IMR-90 (cell line): ENCODE measurements at regions not wholly inside any gene's neighbourhood (a gene's known extent, or its start where the extent isn't known, plus 50 kb on each side); places are given as distances from the start of the nearest gene placed in this dataset.

Experiments
- ATAC-seq: fragments of 200-7000 bp; cut with Tn5 transposase; 2 replicates; pipeline ENCODE4 v1.9.1; 2020; ENCODE audit warnings: low read depth, mild to moderate bottlenecking, moderate library complexity
- BruUV-seq: library from RNA; stranded (reverse); fragments of 400-500 nt; replicated peaks from 2 replicates; lab custom pipeline; 2021; lab: Mats Ljungman, UMichigan
- CTCF ChIA-PET: fragments of 300-600 bp; formaldehyde crosslinking; extraction: SDS; loops from one replicate; lab custom pipeline; 2021; ENCODE audit warnings: antibody characterized with exemption; lab: Yijun Ruan, JAX
- POLR2A ChIA-PET: fragments of 300-600 bp; sonication (Branson Sonifier 250); formaldehyde crosslinking; loops from one replicate; lab custom pipeline; 2022; ENCODE audit warnings: antibody characterized with exemption; ENCODE audit not compliant: unreplicated experiment; lab: Charles Lee
- DNase-seq: peaks from one replicate; pipeline ENCODE4 v3.0.0; 2013
- H2AFZ ChIP-seq: replicated peaks from 2 replicates; pipeline ENCODE3; 2013; ENCODE audit warnings: low read length, mild to moderate bottlenecking; ENCODE audit not compliant: poor library complexity
- H2AK5ac ChIP-seq: 2 replicates; pipeline ENCODE4 v1.6.1; 2013; ENCODE audit warnings: low read depth, low read length, inconsistent platforms
- H2AK9ac ChIP-seq: replicated peaks from 2 replicates; pipeline ENCODE3; 2013; ENCODE audit warnings: mild to moderate bottlenecking, low read depth, low read length, moderate library complexity; ENCODE audit not compliant: poor library complexity
- H2BK120ac ChIP-seq: 2 replicates; pipeline ENCODE4 v1.6.1; 2013; ENCODE audit warnings: low read depth, low read length, inconsistent platforms
- H2BK15ac ChIP-seq: 3 replicates; pipeline ENCODE4 v1.6.1; 2013; ENCODE audit warnings: low read depth, low read length, inconsistent platforms
- H2BK20ac ChIP-seq: 2 replicates; pipeline ENCODE4 v1.6.1; 2013; ENCODE audit warnings: low read depth, mild to moderate bottlenecking, inconsistent platforms, low read length, moderate library complexity
- H2BK5ac ChIP-seq: 2 replicates; pipeline ENCODE4 v1.6.1; 2013; ENCODE audit warnings: mild to moderate bottlenecking, low read depth, low read length, inconsistent platforms; ENCODE audit not compliant: poor library complexity, severe bottlenecking
- H3K14ac ChIP-seq: replicated peaks from 2 replicates; pipeline ENCODE4 v1.6.1; 2013; ENCODE audit warnings: low read depth, low read length, inconsistent platforms
- H3K18ac ChIP-seq: 2 replicates; pipeline ENCODE4 v1.6.1; 2013; ENCODE audit warnings: low read depth, low read length, control low read depth
- H3K23ac ChIP-seq: 2 replicates; pipeline ENCODE4 v1.6.1; 2013; ENCODE audit warnings: low read depth, low read length, inconsistent platforms
- H3K27ac ChIP-seq: 2 replicates; pipeline ENCODE4 v1.5.1; 2013; ENCODE audit warnings: mild to moderate bottlenecking, control low read depth, low read length; ENCODE audit not compliant: insufficient read depth
- H3K27me3 ChIP-seq: 2 replicates; pipeline ENCODE4 v1.6.1; 2013; ENCODE audit warnings: low read length; ENCODE audit not compliant: control insufficient read depth, insufficient read depth
- H3K36me3 ChIP-seq: 2 replicates; pipeline ENCODE4 v1.6.1; 2013; ENCODE audit warnings: low read length, mixed read lengths; ENCODE audit not compliant: control insufficient read depth, insufficient read depth
- H3K4ac ChIP-seq: 2 replicates; pipeline ENCODE4 v1.6.1; 2013; ENCODE audit warnings: low read depth, low read length, inconsistent platforms
- H3K4me1 ChIP-seq: 2 replicates; pipeline ENCODE4 v1.6.1; 2013; ENCODE audit warnings: low read length, mixed read lengths; ENCODE audit not compliant: control insufficient read depth, insufficient read depth
- H3K4me2 ChIP-seq: 2 replicates; pipeline ENCODE4 v1.6.1; 2013; ENCODE audit warnings: low read depth, mild to moderate bottlenecking, control low read depth, low read length, moderate library complexity
- H3K4me3 ChIP-seq: 2 replicates; pipeline ENCODE4 v1.5.1; 2013; ENCODE audit warnings: low read depth, mild to moderate bottlenecking, control low read depth, low read length, moderate library complexity; ENCODE audit not compliant: insufficient read depth
- H3K56ac ChIP-seq: 2 replicates; pipeline ENCODE4 v1.6.1; 2013; ENCODE audit warnings: low read length, inconsistent platforms; ENCODE audit not compliant: insufficient read depth; ENCODE audit errors: extremely low read depth
- H3K79me1 ChIP-seq, 2 experiments: 2 replicates each; pipeline ENCODE4 v1.6.1; 2013; ENCODE audit warnings: low read length in 2 of 2, inconsistent platforms in 1 of 2, low read depth in 1 of 2
- H3K9ac ChIP-seq: 2 replicates; pipeline ENCODE4 v1.6.1; 2013; ENCODE audit warnings: low read depth, low read length, control low read depth
- H3K9me1 ChIP-seq: 2 replicates; pipeline ENCODE4 v1.6.1; 2013; ENCODE audit warnings: low read length, inconsistent platforms; ENCODE audit not compliant: insufficient read depth
- H3K9me3 ChIP-seq: 2 replicates; pipeline ENCODE4 v1.6.1; 2013; ENCODE audit warnings: low read length; ENCODE audit not compliant: control insufficient read depth, insufficient read depth
- H4K20me1 ChIP-seq: 2 replicates; pipeline ENCODE4 v1.6.1; 2013; ENCODE audit warnings: low read length, inconsistent platforms; ENCODE audit not compliant: insufficient read depth
- H4K5ac ChIP-seq: 2 replicates; pipeline ENCODE4 v1.6.1; 2013; ENCODE audit warnings: mild to moderate bottlenecking, low read depth, low read length, control low read depth
- H4K8ac ChIP-seq, 2 experiments: 2 replicates each; pipeline ENCODE4 v1.6.1; 2013; ENCODE audit warnings: low read depth in 2 of 2, low read length in 2 of 2, control low read depth in 1 of 2, inconsistent platforms in 1 of 2
- H4K91ac ChIP-seq: 2 replicates; pipeline ENCODE4 v1.6.1; 2013; ENCODE audit warnings: low read depth, low read length, inconsistent platforms; ENCODE audit not compliant: insufficient read depth
- BHLHE40 ChIP-seq: fragments of 150-350 bp; IDR thresholded peaks from 2 replicates; pipeline ENCODE4 v1.6.1; 2016; ENCODE audit warnings: mild to moderate bottlenecking, low read depth, low read length
- CHD1 ChIP-seq: IDR thresholded peaks from 2 replicates; pipeline ENCODE4 v1.6.1; 2012; ENCODE audit warnings: low read depth, low read length, improper control_type of control experiment
- MXI1 ChIP-seq: IDR thresholded peaks from 2 replicates; pipeline ENCODE4 v1.6.1; 2012; ENCODE audit warnings: low read depth, mild to moderate bottlenecking, low read length, moderate library complexity, borderline replicate concordance
- NFE2L2 ChIP-seq: fragments of 150-350 bp; IDR thresholded peaks from 2 replicates; pipeline ENCODE4 v1.6.1; 2016; ENCODE audit warnings: low read depth, mild to moderate bottlenecking, low read length
- POLR2A ChIP-seq: IDR thresholded peaks from 2 replicates; pipeline ENCODE4 v1.6.1; 2012; ENCODE audit warnings: mild to moderate bottlenecking, low read depth, low read length
- RAD21 ChIP-seq: IDR thresholded peaks from 2 replicates; pipeline ENCODE4 v1.6.1; 2012; ENCODE audit warnings: low read length, improper control_type of control experiment
- RCOR1 ChIP-seq: IDR thresholded peaks from 2 replicates; pipeline ENCODE4 v1.6.1; 2012; ENCODE audit warnings: mild to moderate bottlenecking, low read length, improper control_type of control experiment; ENCODE audit not compliant: insufficient replicate concordance
- SMC3 ChIP-seq: fragments of 150-350 bp; IDR thresholded peaks from 2 replicates; pipeline ENCODE4 v1.6.1; 2016; ENCODE audit warnings: low read depth, mild to moderate bottlenecking, antibody characterized with exemption, low read length, moderate library complexity
- WGBS, 2 experiments: methylation state at CpG; one replicate each; pipeline versions ENCODE4 v1.1.5 to v1.1.7; 2013; ENCODE audit warnings: missing lambda C conversion rate in 2 of 2; ENCODE audit not compliant: insufficient read length in 1 of 2; ENCODE audit errors: extremely low coverage in 2 of 2; 5-methylcytosine and 5-hydroxymethylcytosine counted together
- dilution Hi-C: fragments of 300-500 bp; cut with HindIII; formaldehyde crosslinking; loops from one replicate; pipeline ENCODE4 v1.14.3; 2018; ENCODE audit warnings: low sequenced_read_pairs; ENCODE audit not compliant: unreplicated experiment
- in situ Hi-C: fragments of 300-500 bp; cut with MboI; formaldehyde crosslinking; loops from 3 replicates; pipeline ENCODE4 v1.14.3; 2019; ENCODE audit warnings: low sequenced_read_pairs, inconsistent platforms, mixed read lengths
- intact Hi-C: fragments of 100-400 bp; cut with micrococcal nuclease; formaldehyde crosslinking; loops from 2 replicates; pipeline ENCODE4 v1.10.0; 2022
- TF ChIP-seq, protein P1 (sequence below): fragments of 150-350 bp; IDR thresholded peaks from 2 replicates; pipeline ENCODE4 v1.6.1; 2016; ENCODE audit warnings: low read depth, mild to moderate bottlenecking, low read length, moderate library complexity, borderline replicate concordance
- TF ChIP-seq, protein P2 (sequence below): conservative IDR thresholded peaks from 2 replicates; pipeline ENCODE4 v1.5.1; 2012; ENCODE audit warnings: mild to moderate bottlenecking, low read depth, low read length, improper control_type of control experiment

DNA sequence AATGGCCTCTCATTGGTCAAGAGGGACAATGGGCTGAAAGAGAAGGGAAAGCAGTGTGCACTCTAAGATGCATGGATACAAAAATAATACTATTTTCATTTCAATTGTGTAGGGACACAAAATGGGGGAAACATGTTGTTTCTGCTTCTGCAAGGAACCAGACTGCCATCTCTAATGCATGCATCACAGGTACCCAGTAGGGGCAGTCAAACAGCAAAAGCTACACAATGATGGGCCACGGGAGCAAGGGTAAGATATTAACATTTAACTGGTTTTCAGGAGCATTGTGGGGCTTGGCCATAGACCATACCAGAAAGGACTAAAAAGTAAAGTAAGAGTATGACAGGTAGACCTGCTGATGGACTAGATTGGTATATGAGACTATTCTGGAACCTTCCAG is 535.8 kb downstream of the SPATA31D1 start:
- intact Hi-C loops (no loop called here), dilution Hi-C loops (no loop called here), in situ Hi-C loops (no loop called here)
- H3K56ac ChIP-seq = no peak overlapping the region
- H3K79me1 ChIP-seq = no peaks in the 10 kb centered on the region
- no peaks in the 10 kb centered on the region for H4K20me1 ChIP-seq
- no peak overlapping the region for H3K4me3 ChIP-seq
- no peaks in the 10 kb centered on the region for H3K27me3 ChIP-seq
- H3K18ac ChIP-seq = no peak overlapping the region
- no peak overlapping the region for H2AFZ ChIP-seq
- no peak overlapping the region for H3K23ac ChIP-seq
- POLR2A ChIA-PET = no interaction called here
- CTCF ChIA-PET = no interaction called here
- H2BK5ac ChIP-seq = no peak overlapping the region
- no peak overlapping the region for H2BK120ac ChIP-seq
- no peak overlapping the region for H3K4ac ChIP-seq
- no peak overlapping the region for H3K14ac ChIP-seq
- no peak overlapping the region for H2AK9ac ChIP-seq
- H3K4me2 ChIP-seq = no peak overlapping the region
- no peak overlapping the region for H2BK15ac ChIP-seq
- H4K91ac ChIP-seq = no peak overlapping the region
- no peaks in the 10 kb centered on the region for H3K36me3 ChIP-seq
- no peak overlapping the region for H3K27ac ChIP-seq
- TF ChIP-seq, protein P1, sequence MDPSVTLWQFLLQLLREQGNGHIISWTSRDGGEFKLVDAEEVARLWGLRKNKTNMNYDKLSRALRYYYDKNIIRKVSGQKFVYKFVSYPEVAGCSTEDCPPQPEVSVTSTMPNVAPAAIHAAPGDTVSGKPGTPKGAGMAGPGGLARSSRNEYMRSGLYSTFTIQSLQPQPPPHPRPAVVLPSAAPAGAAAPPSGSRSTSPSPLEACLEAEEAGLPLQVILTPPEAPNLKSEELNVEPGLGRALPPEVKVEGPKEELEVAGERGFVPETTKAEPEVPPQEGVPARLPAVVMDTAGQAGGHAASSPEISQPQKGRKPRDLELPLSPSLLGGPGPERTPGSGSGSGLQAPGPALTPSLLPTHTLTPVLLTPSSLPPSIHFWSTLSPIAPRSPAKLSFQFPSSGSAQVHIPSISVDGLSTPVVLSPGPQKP = no peak
- TF ChIP-seq MXI1 = no peak
- TF ChIP-seq POLR2A = no peak
- no peak for TF ChIP-seq NFE2L2
- no peak for TF ChIP-seq RAD21
- TF ChIP-seq CHD1 = no peak
- TF ChIP-seq RCOR1 = no peak
- TF ChIP-seq, protein P2, sequence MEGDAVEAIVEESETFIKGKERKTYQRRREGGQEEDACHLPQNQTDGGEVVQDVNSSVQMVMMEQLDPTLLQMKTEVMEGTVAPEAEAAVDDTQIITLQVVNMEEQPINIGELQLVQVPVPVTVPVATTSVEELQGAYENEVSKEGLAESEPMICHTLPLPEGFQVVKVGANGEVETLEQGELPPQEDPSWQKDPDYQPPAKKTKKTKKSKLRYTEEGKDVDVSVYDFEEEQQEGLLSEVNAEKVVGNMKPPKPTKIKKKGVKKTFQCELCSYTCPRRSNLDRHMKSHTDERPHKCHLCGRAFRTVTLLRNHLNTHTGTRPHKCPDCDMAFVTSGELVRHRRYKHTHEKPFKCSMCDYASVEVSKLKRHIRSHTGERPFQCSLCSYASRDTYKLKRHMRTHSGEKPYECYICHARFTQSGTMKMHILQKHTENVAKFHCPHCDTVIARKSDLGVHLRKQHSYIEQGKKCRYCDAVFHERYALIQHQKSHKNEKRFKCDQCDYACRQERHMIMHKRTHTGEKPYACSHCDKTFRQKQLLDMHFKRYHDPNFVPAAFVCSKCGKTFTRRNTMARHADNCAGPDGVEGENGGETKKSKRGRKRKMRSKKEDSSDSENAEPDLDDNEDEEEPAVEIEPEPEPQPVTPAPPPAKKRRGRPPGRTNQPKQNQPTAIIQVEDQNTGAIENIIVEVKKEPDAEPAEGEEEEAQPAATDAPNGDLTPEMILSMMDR = no peak
- no peak for TF ChIP-seq SMC3
- no peak for TF ChIP-seq BHLHE40
- ATAC-seq (no peak), DNase-seq (no peak)
- peaks cover 13% of the 10 kb centered on the region for H3K9me3 ChIP-seq
- no peak overlapping the region for H2BK20ac ChIP-seq
- no peak overlapping the region for H2AK5ac ChIP-seq
- H4K8ac ChIP-seq = no peak overlapping the region
- no peak overlapping the region for H4K5ac ChIP-seq
- H3K9ac ChIP-seq = no peak overlapping the region
- H3K4me1 ChIP-seq = no peaks in the 10 kb centered on the region
- BruUV-seq = no TSS peak
- 100% methylated on average over 1 of the region's 1 CpG; no CpG with 5 or more reads in 1 of the 2 experiments for WGBS, 2 experiments
- no peaks in the 10 kb centered on the region for H3K9me1 ChIP-seq
